Skeletal muscle cell (primary cell): ENCODE measurements at regions not wholly inside any gene's neighbourhood (a gene's known extent, or its start where the extent isn't known, plus 50 kb on each side); places are given as distances from the start of the nearest gene placed in this dataset.

Source experiments
- DNase-seq: peaks from one replicate; pipeline ENCODE4 v3.0.0-alpha.2; 2010; ENCODE audit warnings: low read depth
- H3K4me3 ChIP-seq: 2 replicates; pipeline ENCODE4 v1.5.1; 2011; ENCODE audit warnings: low read depth, mild to moderate bottlenecking, control low read depth, low read length, moderate library complexity

DNA sequence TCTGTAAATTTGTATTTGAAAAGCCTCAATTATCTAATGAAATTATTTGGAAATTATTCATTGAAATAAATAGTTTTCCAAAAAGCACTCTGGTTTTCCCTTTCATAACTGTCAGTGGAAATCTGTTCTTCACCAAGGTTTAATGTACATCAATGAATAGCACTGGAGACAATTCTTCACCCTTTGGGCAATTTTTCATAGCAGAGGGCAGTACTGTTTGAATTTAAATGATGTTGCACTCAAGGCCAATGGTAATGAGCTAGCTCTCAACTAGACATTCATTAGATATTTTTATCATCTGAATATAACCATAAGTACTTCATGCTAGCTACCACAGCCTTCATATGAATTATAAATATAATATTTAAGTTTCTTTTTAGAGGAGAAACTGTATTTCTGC, 658.2 kb upstream of the CCDC54 start:
- no peak for DNase-seq
- no peak overlapping the region for H3K4me3 ChIP-seq

DNA sequence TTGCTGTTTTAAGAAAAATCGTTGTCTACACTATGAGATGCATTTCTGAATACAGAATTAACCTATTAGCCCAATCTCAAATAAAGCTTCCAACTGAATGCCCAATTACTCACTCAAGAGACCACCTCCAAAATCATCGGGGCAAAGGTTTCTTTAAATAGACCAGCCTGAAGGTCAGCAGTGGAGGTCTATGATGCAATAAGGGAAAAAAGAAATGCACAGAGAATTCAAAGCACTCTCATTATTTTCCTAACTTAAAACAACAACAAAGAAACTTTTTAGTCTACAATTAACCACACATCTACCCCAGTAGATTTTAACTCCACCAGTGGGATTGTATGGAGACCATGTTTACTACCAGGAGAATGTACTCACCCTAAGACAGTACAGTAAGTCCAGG, 657.7 kb upstream of the CCDC54 start:
- DNase-seq = no peak
- H3K4me3 ChIP-seq = no peak overlapping the region

DNA sequence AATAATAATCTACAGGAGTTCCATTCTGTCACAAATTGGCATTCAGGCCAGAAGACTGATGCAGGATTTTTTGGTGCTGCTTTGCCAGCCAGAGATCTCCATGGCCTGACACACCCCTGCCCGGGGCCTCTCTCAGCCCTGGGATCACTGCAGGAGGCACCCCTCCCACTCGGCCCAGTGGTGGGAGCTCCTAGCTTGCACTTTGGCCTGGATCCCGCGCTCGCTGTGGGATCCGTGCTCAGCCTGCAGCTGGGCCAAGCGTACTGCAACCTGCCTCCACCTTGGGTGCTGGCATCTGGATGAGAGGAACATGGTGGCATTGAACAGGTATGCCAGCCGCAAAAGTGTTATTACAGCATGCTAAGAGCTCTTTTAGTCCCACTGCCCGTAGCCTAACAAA, 656.7 kb upstream of the CCDC54 start:
- H3K4me3 ChIP-seq = no peak overlapping the region
- DNase-seq = no peak

DNA sequence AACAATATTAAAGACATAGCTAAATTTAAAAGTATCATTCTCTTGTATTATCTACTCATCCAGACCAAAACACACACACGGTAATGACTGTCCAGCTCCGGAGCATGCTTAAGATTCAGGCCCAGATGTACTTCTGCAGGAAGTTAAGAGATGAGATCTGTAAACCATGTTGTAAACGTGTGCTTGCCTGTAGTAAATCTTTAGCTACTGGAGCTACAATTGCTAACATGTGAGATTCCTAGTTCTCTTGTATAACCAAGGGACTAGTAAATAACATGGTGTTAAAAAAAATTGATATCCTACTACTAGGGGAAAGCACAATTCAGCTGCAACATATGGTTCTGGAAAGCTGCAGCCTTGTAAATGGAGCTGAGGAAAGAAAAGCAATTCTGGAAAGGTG, 651.7 kb upstream of the CCDC54 start:
- no peak overlapping the region for H3K4me3 ChIP-seq
- DNase-seq = no peak

DNA sequence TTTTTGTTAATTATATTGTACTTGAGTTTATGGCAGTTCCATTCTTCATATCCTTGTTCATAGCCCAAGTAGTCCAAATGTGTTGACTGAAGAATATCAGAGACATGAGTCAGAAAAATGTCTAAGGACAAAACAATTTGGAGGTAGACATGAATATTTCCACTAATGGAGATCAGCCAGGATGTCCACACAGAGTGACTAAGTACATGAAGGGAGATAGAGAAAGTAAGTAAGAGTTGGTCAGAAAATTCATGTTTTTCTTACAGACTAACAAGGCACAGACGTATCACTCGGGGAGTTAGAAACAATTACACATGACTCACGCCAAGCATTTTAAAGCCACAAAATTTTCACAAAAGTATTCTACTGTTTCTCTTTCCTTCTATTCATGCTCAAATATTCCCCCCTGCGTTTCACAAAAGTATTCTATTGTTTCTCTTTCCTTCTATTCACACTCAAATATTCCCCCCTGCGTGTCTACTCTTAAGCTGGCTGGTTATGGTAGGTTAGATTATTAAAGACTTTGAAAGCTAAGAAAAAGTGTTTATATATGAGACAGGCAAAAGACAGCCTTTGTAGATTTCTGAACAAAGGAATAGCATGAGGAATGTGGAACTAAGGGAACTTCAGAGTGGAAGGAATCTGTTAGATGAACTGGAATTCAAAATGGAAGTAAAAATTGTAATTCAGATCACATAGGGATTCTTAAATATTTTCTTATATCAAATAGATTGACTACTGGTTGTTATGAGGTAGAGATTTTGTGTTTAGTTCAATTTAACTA, 648.7 kb upstream of the CCDC54 start:
- peak; percentile 94 for DNase-seq
- H3K4me3 ChIP-seq = peak overlapping the region; percentile 13

DNA sequence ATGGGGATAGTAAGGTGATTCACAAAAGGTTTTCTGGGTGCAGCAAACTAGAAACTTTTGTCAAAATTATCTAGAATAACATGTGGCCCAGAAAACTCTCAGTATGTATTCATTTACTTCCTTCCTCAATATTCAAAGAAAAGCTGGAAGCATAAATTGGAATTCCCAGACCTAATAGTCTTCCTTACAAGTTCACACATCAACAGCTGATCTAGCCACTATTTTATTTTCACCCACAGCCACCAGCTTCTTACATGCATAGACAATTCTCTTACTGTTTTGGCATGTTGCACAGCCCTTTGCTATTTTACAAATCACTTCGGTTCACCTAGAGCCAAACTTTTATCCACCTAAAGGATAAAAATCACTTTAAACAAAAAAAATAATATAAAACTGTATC, 647.8 kb upstream of the CCDC54 start:
- no peak for DNase-seq
- H3K4me3 ChIP-seq = no peak overlapping the region

DNA sequence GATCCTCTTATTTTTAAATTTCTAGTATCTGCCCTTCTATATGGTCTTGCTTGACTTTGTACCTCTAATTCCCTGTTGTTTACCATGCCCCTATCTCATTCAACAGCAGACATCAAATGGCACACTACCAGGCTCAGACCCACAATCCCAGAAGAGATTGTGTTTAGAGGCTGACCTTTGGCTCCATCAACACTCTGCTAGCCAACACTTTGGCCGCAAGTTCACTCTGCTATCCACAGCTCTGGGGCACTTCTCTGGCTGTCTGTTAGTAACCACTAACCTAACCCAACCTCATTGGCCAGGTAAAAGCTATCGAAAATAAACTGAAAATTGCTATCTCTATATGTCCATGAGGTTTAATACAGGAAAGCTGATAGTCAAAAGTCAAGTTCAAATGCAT, 646.0 kb upstream of the CCDC54 start:
- H3K4me3 ChIP-seq = no peak overlapping the region
- no peak for DNase-seq

DNA sequence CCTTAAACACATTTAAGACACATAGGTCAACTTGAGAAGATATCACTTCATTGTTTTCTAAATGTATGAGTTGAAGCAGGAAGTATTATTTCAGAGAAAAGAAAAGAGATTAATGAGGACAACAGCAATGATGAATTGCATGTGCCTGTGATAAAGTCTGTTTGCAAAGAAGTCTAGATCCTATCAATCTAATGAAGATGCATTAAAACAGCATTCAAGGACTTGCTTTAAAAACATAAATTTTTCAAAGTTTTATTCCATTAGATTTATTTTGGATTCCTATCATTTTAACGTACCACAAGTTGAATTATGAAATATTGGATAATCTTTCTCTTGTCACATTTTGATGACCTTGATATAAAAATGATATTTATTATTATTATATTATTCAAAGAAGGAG, 642.5 kb upstream of the CCDC54 start:
- no peak overlapping the region for H3K4me3 ChIP-seq
- DNase-seq = no peak

DNA sequence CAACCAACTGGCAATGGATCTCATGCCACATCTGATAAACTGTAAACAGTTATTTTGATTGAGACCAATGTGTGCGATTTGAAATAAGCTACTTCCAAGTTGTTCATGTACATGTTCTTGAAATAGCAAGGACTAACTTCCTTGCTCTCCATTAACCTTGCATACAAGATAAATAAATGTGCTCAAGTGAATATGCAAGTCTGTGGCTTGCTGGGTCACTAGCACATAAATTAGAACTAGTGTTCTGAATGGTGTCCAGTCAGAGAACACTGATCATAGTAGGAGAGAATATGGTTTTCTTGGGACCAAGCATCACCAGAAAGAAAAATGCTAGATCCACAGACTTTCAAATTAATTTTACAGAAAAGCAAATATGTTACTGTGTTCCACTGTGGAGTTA, 640.0 kb upstream of the CCDC54 start:
- DNase-seq = no peak
- no peak overlapping the region for H3K4me3 ChIP-seq

DNA sequence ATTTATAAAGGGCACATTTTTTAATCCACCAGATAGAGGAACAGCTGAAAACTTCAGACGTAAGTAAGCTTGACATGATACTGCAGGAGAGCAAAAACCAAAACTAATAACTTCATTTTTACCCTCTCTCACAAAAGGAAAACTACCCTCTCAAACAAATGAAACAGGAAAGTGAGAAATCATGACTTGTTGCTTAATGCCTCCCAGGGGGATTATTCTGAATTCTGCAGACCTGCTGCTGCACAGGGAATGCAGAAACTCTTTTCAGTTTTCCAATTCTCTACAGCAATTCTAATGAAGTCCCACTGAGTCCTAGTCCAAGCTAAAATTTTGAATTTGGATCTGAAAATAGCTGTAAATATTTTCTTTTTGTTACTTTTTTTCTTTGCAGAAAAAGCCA, 637.1 kb upstream of the CCDC54 start:
- H3K4me3 ChIP-seq = no peak overlapping the region
- DNase-seq = peak; percentile 65

DNA sequence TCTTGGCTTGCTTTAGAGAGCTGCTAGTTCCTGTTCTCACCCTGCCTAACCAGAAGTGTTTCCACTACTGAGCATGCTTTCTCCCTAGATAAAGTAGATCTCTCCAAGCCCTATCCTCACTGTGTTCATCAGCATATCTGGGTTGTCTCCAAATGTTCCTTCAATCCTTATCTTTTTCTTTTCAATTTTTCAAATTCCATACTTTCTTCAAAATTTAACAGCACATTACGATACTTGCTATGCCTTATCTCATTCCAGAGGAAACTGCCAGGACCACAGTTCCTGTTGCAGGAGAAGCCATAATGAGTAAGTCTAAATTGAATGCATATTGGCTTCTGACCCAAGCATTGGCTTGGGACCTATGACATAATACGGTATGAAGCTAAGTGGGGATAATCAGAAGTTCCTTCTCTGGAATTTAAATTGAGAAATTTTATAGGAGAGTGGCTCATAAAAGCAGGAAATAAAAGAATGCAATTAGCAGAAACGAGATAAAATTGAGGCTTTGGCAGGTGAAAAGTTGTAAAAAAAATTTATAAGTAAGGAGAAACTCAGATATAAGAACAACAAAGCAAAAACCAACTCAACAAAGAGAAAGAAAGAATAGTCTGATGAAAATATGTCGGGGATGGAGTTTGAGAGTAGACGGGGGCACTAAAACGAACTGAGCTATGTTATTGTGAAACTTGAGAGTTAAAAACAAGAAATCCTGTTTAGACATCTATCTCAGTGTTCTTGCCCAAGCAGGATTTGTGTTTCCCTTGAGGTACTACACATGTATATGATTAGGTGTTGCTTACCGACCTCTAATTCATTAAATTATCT, 631.7 kb upstream of the CCDC54 start:
- peak; percentile 43 for DNase-seq
- H3K4me3 ChIP-seq = no peak overlapping the region

DNA sequence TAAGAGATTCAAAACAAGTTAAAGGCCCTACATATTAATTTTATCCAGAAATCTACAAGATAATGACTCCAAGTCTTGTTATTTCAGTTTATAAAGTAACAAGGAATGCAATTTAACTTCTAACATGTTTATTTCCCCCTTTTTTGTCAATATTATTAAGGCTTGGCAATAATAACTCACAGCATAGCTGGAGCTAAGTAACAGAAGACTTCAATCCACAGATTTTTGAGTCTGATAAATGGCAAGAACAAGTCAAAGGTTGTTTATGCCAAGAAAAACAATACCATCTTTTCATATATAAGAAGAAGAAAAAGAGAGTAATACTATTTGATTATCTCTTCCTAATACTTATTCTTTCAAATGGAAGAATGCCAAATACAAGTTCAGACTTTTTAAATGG, 631.0 kb upstream of the CCDC54 start:
- H3K4me3 ChIP-seq = no peak overlapping the region
- no peak for DNase-seq

DNA sequence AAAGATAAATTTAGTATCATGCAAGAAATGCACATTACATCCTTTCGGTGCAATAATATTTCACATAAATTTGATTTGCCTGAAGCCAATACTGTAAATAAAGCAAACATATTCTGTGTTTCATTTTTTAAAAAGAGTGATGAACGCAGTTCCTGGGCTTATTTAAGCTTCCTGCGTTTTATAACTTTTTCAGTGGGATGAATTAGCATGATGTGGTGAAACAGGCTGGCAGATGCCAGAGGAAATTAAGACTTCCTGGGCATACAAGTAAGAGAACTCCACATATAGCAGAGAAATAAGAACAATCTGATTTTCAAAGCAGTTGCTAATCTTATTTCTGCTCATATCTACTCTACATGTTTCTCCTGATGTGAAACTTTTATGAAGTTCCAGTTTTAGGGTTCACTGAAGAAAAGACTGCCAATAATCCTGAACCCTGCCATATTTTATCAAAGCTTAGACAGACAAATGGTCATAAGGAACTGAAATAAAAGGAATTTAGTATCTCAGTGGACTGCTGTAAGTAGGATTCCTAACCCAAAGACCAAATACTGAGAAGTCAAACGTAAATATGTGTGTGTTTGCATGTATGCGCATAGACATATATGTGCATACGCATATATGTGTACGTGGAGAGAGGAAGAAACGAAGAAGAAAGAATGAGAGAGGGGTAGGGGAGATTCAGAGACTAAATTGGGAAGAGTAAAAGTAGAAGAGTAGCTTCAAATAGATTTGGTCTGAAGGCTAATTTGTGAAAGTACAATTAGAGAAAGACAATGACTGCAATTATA, 628.6 kb upstream of the CCDC54 start:
- no peak for DNase-seq

DNA sequence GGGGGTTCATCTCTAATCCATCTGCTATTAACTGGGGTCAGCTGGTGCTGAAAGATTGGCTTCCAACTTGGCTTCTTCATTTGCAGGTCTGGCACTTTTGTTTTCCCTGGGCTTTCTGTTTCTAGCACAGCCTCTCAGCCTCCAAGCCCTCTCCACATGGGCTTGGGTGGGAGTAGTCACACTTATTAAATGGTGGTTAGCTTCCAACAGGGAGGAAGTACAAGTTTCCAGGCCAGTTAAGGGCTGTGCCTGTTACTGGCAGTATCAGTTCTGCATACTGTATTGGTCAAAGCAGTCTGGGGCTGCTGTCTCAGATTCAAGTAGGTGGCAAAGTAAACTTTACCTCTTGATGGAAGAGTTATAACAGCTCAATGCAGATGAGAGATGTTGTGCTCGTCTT, 627.1 kb upstream of the CCDC54 start:
- no peak for DNase-seq
- no peak overlapping the region for H3K4me3 ChIP-seq

More for the DNA sequence above, 628.6 kb upstream of the CCDC54 start:
- H3K4me3 ChIP-seq = no peak overlapping the region

DNA sequence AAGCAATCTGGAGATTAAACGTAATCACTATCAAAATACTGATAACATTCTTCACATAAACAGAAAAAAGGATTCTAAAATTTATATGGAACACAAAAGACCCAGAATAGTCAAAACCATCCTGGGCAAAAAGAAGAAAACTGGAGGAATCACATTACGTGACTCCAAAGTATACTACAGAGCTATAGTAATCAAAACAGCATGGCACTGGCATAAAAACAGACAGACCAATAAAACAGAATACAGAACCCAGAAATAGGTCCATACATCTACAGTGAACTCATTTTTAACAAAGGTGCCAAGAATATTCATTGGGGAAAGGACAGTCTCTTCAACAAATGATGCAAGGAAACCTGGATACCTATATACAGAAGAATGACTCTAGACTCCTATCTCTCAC, 621.9 kb upstream of the CCDC54 start:
- no peak for DNase-seq
- H3K4me3 ChIP-seq = no peak overlapping the region

DNA sequence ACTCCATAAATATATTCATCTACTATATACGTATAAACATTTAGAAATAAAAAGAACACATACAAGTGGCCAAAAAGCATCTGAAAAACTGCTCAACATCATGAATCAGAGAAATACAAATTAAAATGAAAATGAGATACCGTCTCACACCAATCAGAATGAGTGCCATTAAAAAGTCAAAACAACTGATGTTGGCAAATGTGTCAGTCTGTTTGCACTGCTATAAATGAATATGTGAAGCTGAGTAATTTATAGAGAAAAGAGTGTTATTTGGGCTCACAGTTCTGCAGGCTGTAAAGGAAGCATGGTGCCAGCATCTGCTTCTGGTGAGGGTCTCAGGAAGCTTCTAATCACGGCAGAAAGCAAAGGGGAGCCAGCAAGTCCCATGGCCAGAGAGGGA, 620.3 kb upstream of the CCDC54 start:
- no peak for DNase-seq
- H3K4me3 ChIP-seq = no peak overlapping the region

DNA sequence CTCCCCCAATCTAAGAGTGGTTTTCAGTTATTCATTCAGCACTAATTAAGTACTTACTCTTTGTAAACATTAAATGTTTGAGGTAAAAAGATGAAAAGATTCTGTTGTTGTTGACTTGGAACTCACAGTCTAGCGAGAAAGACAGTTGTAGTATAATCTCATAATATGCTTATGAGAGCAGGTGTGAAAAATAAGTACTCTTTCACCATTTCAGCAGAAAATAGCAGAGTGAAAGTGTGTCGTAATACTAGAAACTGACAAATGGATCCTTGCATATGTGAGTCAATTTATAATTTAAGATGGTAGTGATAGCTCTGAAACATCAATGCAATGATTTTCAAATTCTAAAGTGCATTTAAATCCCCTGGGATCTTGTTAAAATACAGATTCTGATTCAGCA, 618.8 kb upstream of the CCDC54 start:
- peak; percentile 11 for DNase-seq
- H3K4me3 ChIP-seq = no peak overlapping the region

DNA sequence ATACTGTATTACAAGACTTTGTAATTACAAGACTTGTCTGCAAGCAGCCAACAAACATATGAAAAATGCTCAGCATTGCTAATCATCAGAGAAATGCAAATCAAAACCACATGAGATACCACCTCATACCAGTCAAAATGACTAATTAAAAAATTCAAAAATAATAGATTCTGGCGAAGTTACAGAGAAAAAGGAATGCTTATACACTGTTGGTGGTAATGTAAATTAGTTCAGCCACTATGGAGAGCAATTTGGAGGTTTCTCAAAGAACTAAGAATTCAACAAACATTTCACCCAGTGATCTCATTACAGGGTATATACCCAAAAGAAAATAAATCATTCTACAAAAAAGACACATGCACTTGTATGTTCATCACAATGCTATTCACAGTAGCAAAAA, 617.5 kb upstream of the CCDC54 start:
- DNase-seq = no peak
- H3K4me3 ChIP-seq = no peak overlapping the region

DNA sequence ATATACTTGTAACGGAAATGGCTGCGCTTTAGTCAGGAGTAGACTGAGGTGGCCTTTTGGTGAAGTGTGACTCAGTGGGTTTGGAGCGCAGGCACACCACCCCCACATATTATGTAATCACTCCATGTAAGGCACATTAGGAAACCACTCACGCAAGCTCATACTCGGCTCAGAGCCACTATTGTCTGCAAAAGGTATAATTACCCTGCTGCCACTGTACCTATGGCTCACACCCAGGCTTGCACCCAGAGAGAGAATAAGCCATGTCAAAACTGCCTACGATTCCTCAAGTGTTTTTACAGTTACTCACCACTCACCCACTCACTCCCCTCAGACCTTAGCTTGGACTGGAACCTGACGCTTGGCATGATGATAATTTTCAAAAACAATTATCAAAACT, 611.9 kb upstream of the CCDC54 start:
- peak; percentile 91 for DNase-seq
- no peak overlapping the region for H3K4me3 ChIP-seq

DNA sequence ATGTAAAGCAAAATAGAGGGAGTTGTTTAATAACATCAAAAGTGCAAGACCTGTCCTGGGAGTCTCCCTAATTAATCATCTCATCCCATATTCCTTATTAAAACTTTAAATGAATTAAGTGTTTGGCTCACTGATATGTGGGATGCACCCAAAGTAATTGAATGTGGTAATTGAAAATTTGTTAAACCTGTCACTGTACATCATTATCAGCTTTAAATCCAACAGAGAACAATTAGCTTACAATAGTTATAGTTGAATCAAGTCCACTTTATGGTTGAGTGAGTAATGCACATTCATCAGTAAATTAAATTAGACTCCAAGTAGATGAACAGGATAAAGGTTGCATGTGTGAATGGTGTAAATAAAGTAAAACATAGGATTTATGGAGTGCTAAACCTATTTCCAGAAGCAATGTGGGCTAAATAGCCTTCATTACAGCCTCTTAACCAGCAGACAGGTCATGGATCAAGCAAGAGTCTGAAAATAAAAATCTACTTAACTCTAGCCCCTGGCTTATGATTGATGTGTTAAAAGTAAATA, 608.2 kb upstream of the CCDC54 start:
- H3K4me3 ChIP-seq = no peak overlapping the region

More for the DNA sequence above, 608.2 kb upstream of the CCDC54 start:
- DNase-seq = no peak
